Activated T-helper 17 cell treated with anti-CD3 and anti-CD28 coated beads, Interleukin-2, amount 50 U/mL, for 72 hours (primary cell): ENCODE measurements at regions not wholly inside any gene's neighbourhood (a gene's known extent, or its start where the extent isn't known, plus 50 kb on each side); places are given as distances from the start of the nearest gene placed in this dataset.
"Not testable (repeated sequence)": the region's sequence is repeated elsewhere in the genome, so short reads cannot be mapped to it uniquely, and the experiment has no call there.

ENCODE experiments used
- ATAC-seq: fragments of 150-1000 bp; cut with Tn5 transposase; replicated peaks from 2 replicates; pipeline ENCODE4 v1.10.0; 2021; ENCODE audit warnings: mild to moderate bottlenecking, moderate library complexity
- H3K27ac Mint-ChIP-seq: one replicate; pipeline ENCODE4 v1.8.0; 2022; ENCODE audit warnings: mixed read lengths
- H3K27me3 Mint-ChIP-seq: one replicate; pipeline ENCODE4 v1.8.0; 2022; ENCODE audit warnings: mixed read lengths
- H3K36me3 Mint-ChIP-seq: one replicate; pipeline ENCODE4 v1.8.0; 2022; ENCODE audit warnings: low read depth, mild to moderate bottlenecking, mixed read lengths
- H3K4me1 Mint-ChIP-seq: one replicate; pipeline ENCODE4 v1.8.0; 2022; ENCODE audit warnings: mixed read lengths
- H3K4me3 Mint-ChIP-seq: one replicate; pipeline ENCODE4 v1.8.0; 2022; ENCODE audit warnings: mild to moderate bottlenecking, mixed read lengths
- H3K9me3 Mint-ChIP-seq: one replicate; pipeline ENCODE4 v1.8.0; 2022; ENCODE audit warnings: mixed read lengths

GRCh38 chr2:155905657-155906056 lies 426.9 kb downstream of the NR4A2 start:
- Mint-ChIP-seq H3K27me3 (no peaks in the 10 kb centered on the region), H3K9me3 (no peaks in the 10 kb centered on the region), H3K4me3 (no peak overlapping the region), H3K36me3 (no peaks in the 10 kb centered on the region), H3K27ac (no peak overlapping the region), H3K4me1 (no peaks in the 10 kb centered on the region)
- ATAC-seq, result no peak

GRCh38 chr2:155904720-155905119 lies 427.8 kb downstream of the NR4A2 start:
- no peaks in the 10 kb centered on the region for H3K36me3 Mint-ChIP-seq
- H3K27ac Mint-ChIP-seq, result no peak overlapping the region
- H3K27me3 Mint-ChIP-seq, result no peaks in the 10 kb centered on the region
- H3K4me3 Mint-ChIP-seq, result no peak overlapping the region
- ATAC-seq, result no peak
- H3K9me3 Mint-ChIP-seq, result no peaks in the 10 kb centered on the region
- H3K4me1 Mint-ChIP-seq, result no peaks in the 10 kb centered on the region

DNA sequence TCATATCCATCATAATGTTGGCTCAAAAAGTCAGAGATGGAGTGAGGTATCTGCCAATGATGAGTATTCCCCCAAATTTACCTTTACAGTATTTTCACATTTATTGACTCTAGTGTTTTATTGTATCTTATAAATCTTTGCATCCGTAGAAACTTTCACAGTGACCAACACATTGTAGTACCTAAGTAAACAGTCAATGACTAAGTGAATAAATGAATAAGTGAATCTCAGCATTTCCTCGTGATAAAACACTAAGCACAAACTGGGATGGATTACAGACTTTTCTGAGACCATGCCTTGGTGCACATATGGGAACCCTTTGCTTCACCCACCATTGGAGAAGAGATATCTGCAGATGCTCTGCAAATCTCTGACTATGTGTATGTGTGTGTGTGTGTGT lies 429.9 kb downstream of the NR4A2 start:
- no peaks in the 10 kb centered on the region for H3K27me3 Mint-ChIP-seq
- no peaks in the 10 kb centered on the region for H3K4me1 Mint-ChIP-seq
- H3K27ac Mint-ChIP-seq, result no peak overlapping the region
- no peak for ATAC-seq
- H3K4me3 Mint-ChIP-seq, result no peak overlapping the region
- no peaks in the 10 kb centered on the region for H3K36me3 Mint-ChIP-seq
- no peaks in the 10 kb centered on the region for H3K9me3 Mint-ChIP-seq

DNA sequence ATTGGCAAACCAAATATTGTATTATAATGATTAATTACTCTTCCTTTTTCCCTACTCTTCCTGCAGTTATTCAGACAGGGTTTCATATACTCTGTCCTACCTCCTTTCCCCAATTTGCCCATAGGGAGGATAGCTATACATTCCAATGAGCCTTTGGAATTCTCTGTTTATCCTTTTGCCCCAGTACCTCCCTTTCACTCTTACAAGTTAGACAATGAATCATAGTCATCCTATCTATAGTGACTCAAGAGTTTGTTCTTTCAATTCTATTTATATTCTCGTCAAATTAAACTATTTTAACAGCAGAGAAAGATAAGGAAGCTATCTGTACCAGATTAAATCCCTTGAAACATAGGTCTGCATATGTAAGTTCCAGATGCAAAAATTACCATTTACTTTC lies 437.5 kb downstream of the NR4A2 start:
- Mint-ChIP-seq H3K27me3 (no peaks in the 10 kb centered on the region), H3K4me1 (no peaks in the 10 kb centered on the region), H3K27ac (no peak overlapping the region), H3K36me3 (no peaks in the 10 kb centered on the region), H3K9me3 (peaks cover 6% of the 10 kb centered on the region), H3K4me3 (no peak overlapping the region)
- no peak for ATAC-seq

DNA sequence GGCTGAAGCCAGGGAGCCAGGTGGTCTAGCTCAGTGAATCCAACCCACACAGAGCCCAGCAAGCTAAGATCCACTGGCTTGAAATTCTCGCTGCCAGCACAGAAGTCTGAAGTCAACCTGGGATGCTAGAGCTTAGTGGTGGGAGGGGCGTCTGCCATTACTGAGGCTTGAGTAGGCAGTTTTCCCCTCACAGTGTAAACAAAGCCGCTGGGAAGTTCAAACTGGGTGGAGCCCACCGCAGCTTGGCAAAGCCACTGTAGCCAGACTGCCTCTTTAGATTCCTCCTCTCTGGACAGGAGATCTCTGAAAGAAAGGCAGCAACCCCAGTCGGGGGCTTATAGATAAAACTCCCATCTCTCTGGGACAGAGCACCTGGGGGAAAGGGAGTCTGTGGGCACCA lies 452.1 kb downstream of the NR4A2 start:
- peaks cover 20% of the 10 kb centered on the region for H3K9me3 Mint-ChIP-seq
- not testable (repeated sequence) for H3K27ac Mint-ChIP-seq, H3K4me1 Mint-ChIP-seq, H3K36me3 Mint-ChIP-seq, ATAC-seq, H3K27me3 Mint-ChIP-seq, H3K4me3 Mint-ChIP-seq

DNA sequence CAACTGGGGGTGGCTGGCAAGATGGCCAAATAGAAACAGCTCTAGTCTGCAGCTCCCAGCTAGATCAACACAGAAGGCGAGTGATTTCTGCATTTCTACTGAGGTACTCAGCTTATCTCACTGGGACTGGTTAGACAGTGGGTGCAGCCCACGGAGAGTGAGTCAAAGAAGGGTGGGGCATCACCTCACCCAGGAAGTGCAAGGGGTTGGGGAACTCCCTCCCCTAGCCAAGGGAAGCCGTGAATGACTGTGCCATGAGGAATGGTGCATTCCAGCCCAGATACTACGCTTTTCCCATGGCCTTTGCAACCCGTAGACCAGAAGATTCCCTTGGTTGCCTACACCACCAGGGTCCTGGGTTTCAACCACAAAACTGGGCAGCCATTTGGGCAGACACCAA lies 452.6 kb downstream of the NR4A2 start:
- H3K27ac Mint-ChIP-seq, H3K4me1 Mint-ChIP-seq, H3K4me3 Mint-ChIP-seq, H3K27me3 Mint-ChIP-seq, H3K36me3 Mint-ChIP-seq, ATAC-seq: not testable (repeated sequence)
- H3K9me3 Mint-ChIP-seq, result peaks cover 20% of the 10 kb centered on the region

GRCh38 chr2:155872396-155872795 lies 460.1 kb downstream of the NR4A2 start:
- no peaks in the 10 kb centered on the region for H3K27me3 Mint-ChIP-seq
- ATAC-seq, result no peak
- H3K4me1 Mint-ChIP-seq, result no peaks in the 10 kb centered on the region

DNA sequence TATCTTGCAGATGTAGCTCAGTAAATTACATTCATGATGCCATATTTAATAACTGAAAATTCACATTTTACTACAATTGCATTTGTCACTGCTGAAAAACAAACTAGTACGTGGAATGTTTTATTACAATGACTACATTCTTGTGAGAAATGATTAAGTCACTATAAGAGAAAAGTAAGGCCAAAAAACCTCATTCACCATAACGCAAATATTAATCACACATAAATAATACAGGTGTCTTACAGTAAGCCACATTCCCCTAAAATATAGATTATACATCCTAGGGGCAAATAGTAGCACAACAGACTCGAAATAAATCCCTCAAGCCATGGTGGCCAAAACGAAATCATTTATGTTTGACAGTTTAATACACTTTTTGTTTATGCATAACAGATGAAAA lies 460.6 kb downstream of the NR4A2 start:
- Mint-ChIP-seq H3K27ac (no peak overlapping the region), H3K4me1 (no peaks in the 10 kb centered on the region), H3K27me3 (no peaks in the 10 kb centered on the region), H3K4me3 (no peak overlapping the region), H3K9me3 (peaks cover 10% of the 10 kb centered on the region), H3K36me3 (no peaks in the 10 kb centered on the region)
- ATAC-seq, result no peak

More at GRCh38 chr2:155872396-155872795, 460.1 kb downstream of the NR4A2 start:
- H3K4me3 Mint-ChIP-seq, result no peak overlapping the region
- no peak overlapping the region for H3K27ac Mint-ChIP-seq
- H3K36me3 Mint-ChIP-seq, result no peaks in the 10 kb centered on the region
- peaks cover 10% of the 10 kb centered on the region for H3K9me3 Mint-ChIP-seq

- no peak for ATAC-seq
- Mint-ChIP-seq H3K27ac (no peak overlapping the region), H3K4me1 (no peaks in the 10 kb centered on the region), H3K9me3 (no peaks in the 10 kb centered on the region), H3K27me3 (no peaks in the 10 kb centered on the region), H3K36me3 (no peaks in the 10 kb centered on the region), H3K4me3 (no peak overlapping the region)
Observed at GRCh38 chr2:155867564-155867963, 465.0 kb downstream of the NR4A2 start.

DNA sequence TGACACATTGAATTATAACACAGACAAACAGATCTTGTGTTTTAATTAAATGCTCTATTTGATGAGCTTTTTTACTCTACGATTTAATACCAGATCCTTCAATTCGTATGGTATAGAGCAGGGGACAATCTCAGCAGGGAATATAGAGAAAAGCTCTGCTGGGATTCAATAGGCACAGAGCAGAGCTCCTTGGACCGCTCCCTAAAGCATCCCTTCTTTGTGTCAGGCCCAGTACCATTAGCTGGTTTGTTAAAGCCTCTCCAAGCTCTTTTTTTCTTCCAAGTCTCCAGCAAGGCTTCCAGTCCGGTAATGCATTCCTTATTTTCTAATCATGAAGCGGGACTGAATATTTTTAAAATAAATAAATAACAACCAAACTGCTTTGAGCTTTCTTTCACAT lies 466.0 kb downstream of the NR4A2 start:
- Mint-ChIP-seq H3K4me1 (no peaks in the 10 kb centered on the region), H3K36me3 (no peaks in the 10 kb centered on the region), H3K4me3 (no peak overlapping the region), H3K9me3 (no peaks in the 10 kb centered on the region), H3K27me3 (no peaks in the 10 kb centered on the region), H3K27ac (no peak overlapping the region)
- no peak for ATAC-seq

DNA sequence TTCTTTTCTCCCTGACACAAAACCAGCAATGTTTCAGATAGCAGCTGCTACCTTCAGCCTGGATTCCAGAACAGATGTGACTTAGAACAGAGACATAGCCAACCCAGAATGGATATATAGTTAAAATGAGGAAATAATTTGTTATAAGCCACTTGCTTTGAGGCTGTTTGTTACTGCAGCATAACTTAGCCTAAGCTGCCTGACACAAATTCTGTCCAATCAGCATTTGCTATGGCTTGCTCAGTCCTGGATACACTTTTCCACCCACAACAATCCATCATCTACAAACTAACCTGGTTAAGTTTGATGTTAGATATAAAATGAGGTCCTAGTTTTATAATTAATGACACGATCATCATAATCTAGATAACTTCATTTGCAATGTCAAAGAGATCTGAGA lies 480.4 kb downstream of the NR4A2 start:
- Mint-ChIP-seq H3K4me1 (no peaks in the 10 kb centered on the region), H3K9me3 (peaks cover 4% of the 10 kb centered on the region), H3K36me3 (no peaks in the 10 kb centered on the region), H3K27me3 (no peaks in the 10 kb centered on the region), H3K27ac (no peak overlapping the region), H3K4me3 (no peak overlapping the region)
- no peak for ATAC-seq

DNA sequence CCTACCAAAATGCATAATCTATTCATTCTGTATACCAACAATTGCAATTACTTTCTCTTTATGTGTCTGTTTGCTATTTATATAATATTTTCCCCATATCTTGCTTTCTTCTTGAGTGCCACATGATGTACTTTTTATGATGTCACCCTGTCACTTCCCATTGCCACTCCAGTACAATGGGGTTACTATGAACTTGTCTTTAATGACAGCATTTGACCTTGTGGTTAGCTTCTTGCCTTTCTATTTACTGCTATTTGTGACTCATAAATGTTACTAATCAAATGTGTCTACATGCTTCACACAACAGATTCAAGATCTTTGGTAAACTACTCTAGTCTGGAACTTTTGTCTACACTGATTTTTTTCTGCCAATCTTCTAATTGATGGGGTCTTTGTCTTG lies 486.3 kb downstream of the NR4A2 start:
- Mint-ChIP-seq H3K27me3 (no peaks in the 10 kb centered on the region), H3K4me3 (no peak overlapping the region), H3K4me1 (no peaks in the 10 kb centered on the region), H3K9me3 (peaks cover 5% of the 10 kb centered on the region), H3K27ac (no peak overlapping the region), H3K36me3 (no peaks in the 10 kb centered on the region)
- no peak for ATAC-seq

- Mint-ChIP-seq H3K36me3 (no peaks in the 10 kb centered on the region), H3K4me1 (no peaks in the 10 kb centered on the region), H3K27me3 (no peaks in the 10 kb centered on the region), H3K4me3 (no peak overlapping the region), H3K9me3 (peaks cover 5% of the 10 kb centered on the region), H3K27ac (no peak overlapping the region)
- ATAC-seq, result no peak
Observed at GRCh38 chr2:155844461-155844860, 488.1 kb downstream of the NR4A2 start.

DNA sequence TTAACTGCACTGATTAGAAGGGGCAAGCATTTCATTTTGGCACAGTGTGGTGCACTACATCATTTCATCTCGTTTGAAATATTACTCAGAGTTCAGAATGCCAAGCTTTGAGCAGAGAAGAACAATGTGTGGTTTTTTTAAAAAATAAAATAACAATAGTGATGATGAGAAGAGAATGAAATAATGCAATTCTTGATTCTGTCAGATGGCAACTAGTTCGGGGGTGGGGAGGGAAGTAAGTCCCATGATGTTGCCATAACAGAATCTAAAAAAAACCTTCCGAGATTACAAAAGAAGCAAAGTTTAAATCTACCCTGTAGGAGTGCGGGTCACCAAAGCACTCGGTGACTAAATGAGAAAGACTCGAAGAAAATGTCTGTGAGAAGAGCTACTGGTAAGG lies 490.4 kb downstream of the NR4A2 start:
- Mint-ChIP-seq H3K4me3 (no peak overlapping the region), H3K36me3 (no peaks in the 10 kb centered on the region), H3K27ac (no peak overlapping the region), H3K9me3 (peaks cover under 1% of the 10 kb centered on the region), H3K27me3 (no peaks in the 10 kb centered on the region), H3K4me1 (no peaks in the 10 kb centered on the region)
- no peak for ATAC-seq

DNA sequence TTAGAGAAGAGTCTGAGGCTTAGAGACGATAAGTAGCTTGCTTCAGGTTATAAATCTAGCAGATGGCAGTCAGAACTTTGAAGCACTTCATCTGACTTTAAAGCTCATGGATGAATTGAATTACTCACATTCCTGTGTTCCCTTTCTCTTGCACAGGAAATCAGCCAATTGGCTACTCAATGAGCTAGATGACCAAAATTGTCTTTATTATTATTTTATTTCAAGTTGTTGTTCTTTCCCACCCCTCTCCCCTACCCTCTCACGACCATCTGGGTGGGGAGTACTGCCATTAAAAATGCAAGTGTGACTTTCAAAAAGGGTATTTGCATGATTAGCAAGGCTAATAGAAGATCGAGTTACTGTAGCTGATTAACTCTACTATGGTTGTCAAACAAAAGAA lies 491.1 kb downstream of the NR4A2 start:
- no peak overlapping the region for H3K4me3 Mint-ChIP-seq
- H3K9me3 Mint-ChIP-seq, result no peaks in the 10 kb centered on the region
- no peaks in the 10 kb centered on the region for H3K4me1 Mint-ChIP-seq
- H3K27ac Mint-ChIP-seq, result no peak overlapping the region
- no peaks in the 10 kb centered on the region for H3K36me3 Mint-ChIP-seq
- no peak for ATAC-seq
- no peaks in the 10 kb centered on the region for H3K27me3 Mint-ChIP-seq

GRCh38 chr2:155840661-155841060 lies 491.9 kb downstream of the NR4A2 start:
- Mint-ChIP-seq H3K9me3 (no peaks in the 10 kb centered on the region), H3K27ac (no peak overlapping the region), H3K27me3 (no peaks in the 10 kb centered on the region), H3K4me3 (no peak overlapping the region), H3K4me1 (no peaks in the 10 kb centered on the region), H3K36me3 (no peaks in the 10 kb centered on the region)
- no peak for ATAC-seq
